Right lobe of liver (tissue), 6 donors: ENCODE measurements at regions not wholly inside any gene's neighbourhood (a gene's known extent, or its start where the extent isn't known, plus 50 kb on each side); places are given as distances from the start of the nearest gene placed in this dataset.

ENCODE experiments used
- ATAC-seq, 4 donors: fragments of 200-7000 bp; cut with Tn5 transposase; one replicate each; pipeline ENCODE4 v1.9.1; 2020; ENCODE audit warnings: mild to moderate bottlenecking in 4 of 4, moderate library complexity in 4 of 4
- DNase-seq, 3 donors: peaks; one replicate each; pipeline ENCODE4 v3.0.0-alpha.2; 2020
- H3K27ac ChIP-seq, 3 donors: fragments of 200-600 bp; one replicate each; pipeline ENCODE4 v1.8.0; 2022
- H3K27me3 ChIP-seq, 2 donors: fragments of 200-600 bp; one replicate each; pipeline ENCODE4 v1.8.0; 2022
- H3K36me3 ChIP-seq, 4 donors: fragments of 200-600 bp; sonication (generic) in 1 of 4; one replicate each; pipeline versions ENCODE4 v1.5.1 to v1.8.0; 2017 to 2022; ENCODE audit warnings: control low read depth in 1 of 4
- H3K4me1 ChIP-seq, 4 donors: fragments of 200-600 bp; sonication (generic) in 1 of 4; one replicate each; pipeline versions ENCODE4 v1.5.1 to v1.8.0; 2017 to 2022; ENCODE audit warnings: control low read depth in 1 of 4
- H3K4me3 ChIP-seq, 3 donors: fragments of 200-600 bp; one replicate each; pipeline ENCODE4 v1.8.0; 2022
- H3K9me3 ChIP-seq, 4 donors: fragments of 200-600 bp; sonication (generic) in 1 of 4; one replicate each; pipeline versions ENCODE4 v1.5.1 to v1.8.0; 2017 to 2022; ENCODE audit warnings: control low read depth in 1 of 4
- CTCF ChIP-seq, 4 donors: fragments of 200-600 bp in 3 of 4; fragments of 450-650 bp in 1 of 4; IDR thresholded peaks; one replicate each; pipeline versions ENCODE4 v1.5.1 to v1.8.0; 2016 to 2022; ENCODE audit warnings: antibody characterized with exemption in 4 of 4, mild to moderate bottlenecking in 2 of 4
- POLR2A ChIP-seq: fragments of 450-650 bp; IDR thresholded peaks from one replicate; pipeline ENCODE4 v1.6.1; 2017; ENCODE audit warnings: antibody characterized with exemption, mild to moderate bottlenecking
- WGBS: methylation state at CpG from one replicate; pipeline ENCODE4 v1.1.6; 2018; ENCODE audit warnings: low coverage, low lambda C conversion rate; ENCODE audit not compliant: insufficient coverage; ENCODE audit errors: missing lambda C conversion rate; 5-methylcytosine and 5-hydroxymethylcytosine counted together
- intact Hi-C, 2 donors: fragments of 100-400 bp; cut with DNase I; formaldehyde crosslinking; loops; one replicate each; pipeline versions ENCODE4 v1.11.2 to v1.14.1; 2022
- donor health status: DM: no; HTN: yes; CAD: no.
- donor health status: DM: no; HTN: no; CAD: no.
- donor health status: DM: no; HTN: no; CAD: no.
- donor health status: DM: no; HTN: yes; CAD: no.
- donor health status: DM: no; HTN: yes; CAD: no.

GRCh38 chr1:193654951-193655735 lies 468.7 kb upstream of the B3GALT2 start:
- Histone ChIP-seq H3K36me3 (no peaks in the 10 kb centered on the region), H3K27ac (no peak overlapping the region), H3K4me3 (no peak overlapping the region), H3K9me3 (peaks cover 0 to 3% (median 0%) of the 10 kb centered on the region in 4 donors), H3K4me1 (no peaks in the 10 kb centered on the region), H3K27me3 (no peaks in the 10 kb centered on the region)
- no peak for TF ChIP-seq CTCF (IDR thresholded peaks at IDR 0.05)
- TF ChIP-seq POLR2A, result no peak
- whole genome bisulfite sequencing, result no CpG with 5 or more reads among the region's 2 CpGs
- DNase-seq, result peak in 1 of 3 donors; percentile 41
- intact Hi-C loops, result no loop called here
- peak in 3 of 4 donors; percentile 28 to 96 (median 31) for ATAC-seq

- H3K9me3 ChIP-seq, result peaks cover 0 to 3% (median 0%) of the 10 kb centered on the region in 4 donors
- intact Hi-C loops, result no loop called here
- H3K4me3 ChIP-seq, result no peak overlapping the region
- H3K27me3 ChIP-seq, result no peaks in the 10 kb centered on the region
- H3K36me3 ChIP-seq, result no peaks in the 10 kb centered on the region
- H3K4me1 ChIP-seq, result no peaks in the 10 kb centered on the region
- no peak overlapping the region for H3K27ac ChIP-seq
- ATAC-seq (no peak), DNase-seq (no peak)
- 89% methylated on average over 3 of the region's 3 CpGs for WGBS
- TF ChIP-seq POLR2A, result no peak
- no peak for TF ChIP-seq CTCF (IDR thresholded peaks at IDR 0.05)
These were observed 463.2 kb upstream of the B3GALT2 start for GRCh38 chr1:193649587-193649986.

GRCh38 chr1:193634876-193635275 lies 448.5 kb upstream of the B3GALT2 start:
- 100% methylated on average over 1 of the region's 1 CpG for WGBS
- H3K4me3 ChIP-seq, result no peak overlapping the region
- no peak for TF ChIP-seq POLR2A
- no peak for TF ChIP-seq CTCF (IDR thresholded peaks at IDR 0.05)
- ATAC-seq (no peak), DNase-seq (no peak)
- intact Hi-C loops, result no loop called here
- no peak overlapping the region for H3K27ac ChIP-seq
- H3K36me3 ChIP-seq, result no peaks in the 10 kb centered on the region
- H3K27me3 ChIP-seq, result no peaks in the 10 kb centered on the region
- H3K9me3 ChIP-seq, result no peaks in the 10 kb centered on the region
- H3K4me1 ChIP-seq, result no peaks in the 10 kb centered on the region

- no peaks in the 10 kb centered on the region for H3K4me1 ChIP-seq
- H3K27ac ChIP-seq, result no peak overlapping the region
- no peaks in the 10 kb centered on the region for H3K9me3 ChIP-seq
- no peaks in the 10 kb centered on the region for H3K27me3 ChIP-seq
- no peak for TF ChIP-seq CTCF (IDR thresholded peaks at IDR 0.05)
- no peak for TF ChIP-seq POLR2A
- intact Hi-C loops, result no loop called here
- ATAC-seq, result no peak
- no peak overlapping the region for H3K4me3 ChIP-seq
- WGBS, result 53% methylated on average over 2 of the region's 2 CpGs
- DNase-seq, result no peak
- H3K36me3 ChIP-seq, result no peaks in the 10 kb centered on the region
These were observed 448.1 kb upstream of the B3GALT2 start for GRCh38 chr1:193634470-193634869.
